Right hindlimb (tissue), 1 donor: ENCODE measurements at regions not wholly inside any gene's neighbourhood (a gene's known extent, or its start where the extent isn't known, plus 50 kb on each side); places are given as distances from the start of the nearest gene placed in this dataset.

Source experiments
- DNase-seq: peaks from one replicate; pipeline ENCODE4 v3.0.0-alpha.2; 2018

DNA sequence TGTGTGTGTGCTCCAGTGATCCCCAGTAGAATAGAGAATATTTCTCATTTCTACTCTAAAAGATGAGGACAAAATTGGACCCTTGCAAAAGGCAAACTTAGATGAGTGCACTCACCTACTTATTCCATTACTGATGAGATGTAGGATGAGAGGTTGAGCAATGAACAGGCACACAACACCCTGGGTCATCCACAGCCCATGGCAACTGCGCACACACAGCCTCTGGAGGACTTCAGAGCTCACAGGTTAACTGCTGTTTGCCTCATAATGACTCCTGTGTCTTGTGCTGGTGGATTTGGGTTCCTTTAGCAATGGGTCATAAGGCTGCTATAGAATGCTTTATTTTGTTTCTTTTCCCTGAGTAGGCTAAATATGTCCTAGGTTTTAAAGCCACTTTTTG is 103.6 kb upstream of the TNFAIP3 start:
- DNase-seq: no peak

DNA sequence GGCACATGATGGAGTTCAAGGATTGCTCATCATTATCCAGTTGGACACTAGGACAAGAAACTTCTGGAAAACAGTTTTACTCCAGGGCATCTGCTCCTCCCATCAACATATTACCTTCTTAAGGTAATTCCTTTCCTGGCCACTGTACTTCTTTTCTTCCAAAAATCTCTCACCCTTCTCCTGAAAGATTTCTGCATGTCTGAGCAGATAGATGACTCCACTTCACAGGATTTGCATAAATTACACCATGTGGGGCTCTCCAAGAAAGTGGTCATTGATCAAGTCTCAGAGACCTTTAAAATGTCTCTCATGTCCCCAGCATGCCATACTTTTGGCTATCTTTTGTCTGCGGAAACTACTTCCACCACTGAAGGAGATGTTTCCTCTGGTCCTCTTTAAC is 103.2 kb upstream of the TNFAIP3 start:
- no peak for DNase-seq

DNA sequence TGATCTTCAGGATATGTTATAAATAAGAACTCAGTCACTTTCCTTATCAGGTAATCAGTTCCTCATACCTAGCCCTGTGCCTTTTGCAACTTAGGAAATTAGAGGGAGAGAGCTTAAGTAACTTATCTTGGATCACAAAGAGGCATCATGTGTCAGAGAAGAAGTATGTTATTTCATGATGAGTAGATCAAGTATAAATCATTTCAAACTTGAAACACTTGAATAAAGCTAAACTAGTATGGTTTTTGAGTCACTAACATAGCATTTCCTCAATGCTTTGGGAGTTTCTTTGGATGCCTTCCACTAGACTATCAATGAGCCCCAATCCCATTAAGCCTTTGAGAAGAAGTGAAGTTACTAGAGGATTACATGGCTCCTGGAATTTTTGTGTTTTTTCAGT is 102.6 kb upstream of the TNFAIP3 start:
- DNase-seq: no peak

DNA sequence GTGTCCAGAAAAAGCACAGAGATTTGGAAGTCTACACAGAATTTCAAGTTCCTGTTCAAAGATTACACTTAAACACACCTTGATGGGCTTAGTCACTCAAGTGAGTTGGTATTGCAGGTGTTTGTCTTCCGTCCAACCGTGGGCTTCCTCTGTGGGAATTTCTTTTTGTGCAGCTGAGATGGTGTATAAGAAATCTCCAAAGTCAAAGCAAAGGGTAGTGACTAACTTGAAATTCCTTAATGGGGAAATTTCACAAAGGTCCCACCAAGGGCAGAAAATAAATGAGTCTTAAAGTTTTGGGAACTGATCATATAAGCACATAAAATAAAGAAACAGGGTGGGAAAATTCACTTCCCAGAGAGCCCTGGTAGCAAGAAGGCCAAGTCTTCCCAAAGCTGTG is 102.0 kb upstream of the TNFAIP3 start:
- DNase-seq: no peak

DNA sequence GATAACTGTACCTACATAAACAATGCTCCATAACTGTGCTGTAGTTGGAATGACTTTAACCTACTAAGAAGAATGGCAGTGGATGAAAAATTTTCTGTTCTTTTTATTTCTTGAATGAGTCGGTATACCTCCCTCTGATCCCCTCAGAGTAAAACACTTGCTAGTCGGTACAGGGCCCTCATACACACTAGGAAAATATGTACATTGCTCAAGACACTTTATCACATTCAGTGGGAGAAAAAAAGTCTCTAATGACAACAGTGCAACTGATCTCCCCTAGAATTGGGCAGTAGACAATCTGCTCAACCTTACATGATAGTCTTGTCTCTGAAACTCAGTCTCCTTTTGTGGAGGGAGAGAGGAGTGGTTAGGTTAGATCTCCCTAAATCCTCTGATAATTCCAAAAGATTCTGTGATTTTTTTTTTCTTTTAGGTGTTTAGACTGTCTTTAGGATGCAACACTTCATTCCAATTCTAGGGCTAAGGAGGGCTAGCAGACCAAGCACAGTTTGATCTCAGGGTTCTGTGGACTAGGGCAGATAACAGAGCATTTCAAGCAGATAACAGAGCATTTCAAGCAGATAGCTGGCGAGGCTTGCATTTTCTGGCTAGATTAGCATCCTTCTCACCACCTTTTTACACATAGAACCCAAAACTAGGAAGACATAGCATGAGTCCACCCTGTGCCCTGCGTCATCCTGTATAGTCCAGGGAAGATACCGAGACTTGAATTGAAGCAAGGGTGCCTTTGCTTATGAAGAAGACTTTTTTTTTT is 100.3 kb upstream of the TNFAIP3 start:
- DNase-seq: no peak

DNA sequence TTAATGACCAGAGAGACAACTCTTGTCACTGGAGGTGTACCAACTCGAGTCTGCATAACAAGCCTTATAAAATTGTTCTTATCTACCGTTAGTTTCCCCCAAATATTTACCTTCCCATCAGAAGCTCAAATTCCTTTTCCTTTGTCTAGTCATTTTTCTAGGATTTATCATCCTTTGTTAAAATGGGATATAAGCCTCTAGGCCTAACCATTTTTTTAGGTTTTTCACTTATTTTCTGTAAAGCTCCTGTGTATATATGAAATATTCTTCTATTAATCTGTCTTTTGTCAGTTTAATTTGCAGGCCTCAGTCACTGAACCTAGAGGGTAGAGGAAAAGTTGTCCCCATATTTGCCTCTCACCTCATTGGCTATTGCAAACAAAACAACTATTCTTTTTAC is 99.6 kb upstream of the TNFAIP3 start:
- no peak for DNase-seq

DNA sequence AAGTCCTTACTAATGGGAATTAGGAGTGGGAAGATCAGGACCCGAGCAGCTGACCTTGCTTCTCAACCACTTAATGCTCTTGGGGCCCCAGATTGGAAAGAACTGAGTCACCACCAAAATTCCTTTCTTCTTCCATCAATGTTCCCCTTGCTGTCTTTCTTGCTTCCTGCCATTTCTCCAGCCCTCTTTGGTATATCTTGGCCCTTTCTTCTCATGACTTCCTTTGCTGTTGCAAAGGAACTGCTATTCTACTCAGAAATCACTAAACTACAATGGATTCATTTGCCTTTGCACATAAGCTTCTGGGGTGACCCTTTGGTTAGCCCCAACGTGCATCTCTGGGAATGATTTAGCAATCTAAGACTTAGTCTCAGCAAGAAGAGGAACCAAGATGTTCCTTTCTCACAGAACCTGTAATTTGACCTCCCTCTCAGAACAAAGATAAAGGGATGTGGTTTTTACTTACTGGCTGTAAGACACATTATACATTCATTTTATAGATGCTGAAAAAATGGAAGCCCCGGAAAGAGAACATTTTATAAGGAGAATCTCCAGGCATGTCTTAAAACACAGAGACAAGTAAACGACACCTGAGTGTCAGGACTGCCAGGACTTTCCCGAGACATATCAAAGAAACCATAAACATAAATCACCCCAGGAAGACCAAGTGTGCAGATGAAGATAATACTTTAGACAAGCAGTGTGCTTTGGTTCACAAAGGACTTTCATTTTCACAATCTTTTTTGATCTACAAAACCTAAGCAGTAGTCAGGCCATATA is 99.0 kb upstream of the TNFAIP3 start:
- no peak for DNase-seq

DNA sequence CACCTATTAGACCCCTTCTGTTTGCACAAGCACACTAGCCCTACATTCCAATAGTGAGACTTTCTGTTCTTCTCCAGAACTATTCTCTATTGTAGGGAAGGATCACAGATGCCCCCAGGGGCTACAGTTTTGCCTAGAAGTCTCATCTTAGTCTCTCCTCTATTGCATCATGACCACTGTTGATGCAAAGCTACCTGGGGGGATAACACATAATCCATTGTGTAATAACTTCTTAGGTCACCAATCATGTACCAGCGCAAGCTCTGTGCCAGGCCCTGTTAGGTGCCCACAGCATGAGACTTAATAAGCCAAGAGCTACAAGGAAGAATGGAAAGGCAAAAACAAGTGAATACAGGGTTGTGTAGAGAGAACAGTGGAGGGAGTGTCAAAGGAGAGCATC is 98.1 kb upstream of the TNFAIP3 start:
- no peak for DNase-seq

DNA sequence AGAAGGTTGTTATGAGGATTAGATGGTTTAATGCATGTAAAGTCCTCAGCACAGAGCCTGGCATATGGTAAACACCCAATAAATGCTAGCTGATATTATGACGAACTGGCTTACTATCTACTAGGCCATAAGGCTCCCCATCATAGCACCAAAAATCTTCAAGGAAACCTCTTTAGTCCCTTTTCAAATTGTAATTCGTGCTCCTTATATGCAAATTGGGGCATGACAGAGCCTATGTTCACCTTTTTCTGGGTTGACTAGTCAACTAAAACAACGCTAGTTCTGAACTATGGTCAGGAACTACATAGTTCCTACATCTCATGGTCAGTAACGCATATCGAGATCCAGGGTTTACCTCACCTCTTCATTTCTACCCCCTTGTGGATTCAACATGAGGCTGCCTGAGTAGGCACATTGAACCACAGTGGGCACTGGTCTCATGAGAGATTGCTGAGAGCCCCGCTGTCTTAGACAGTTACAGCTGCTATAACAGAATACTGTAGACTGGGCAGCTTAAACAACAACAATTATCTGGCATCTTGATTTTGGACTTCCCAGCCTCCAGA is 97.2 kb upstream of the TNFAIP3 start:
- DNase-seq: no peak

DNA sequence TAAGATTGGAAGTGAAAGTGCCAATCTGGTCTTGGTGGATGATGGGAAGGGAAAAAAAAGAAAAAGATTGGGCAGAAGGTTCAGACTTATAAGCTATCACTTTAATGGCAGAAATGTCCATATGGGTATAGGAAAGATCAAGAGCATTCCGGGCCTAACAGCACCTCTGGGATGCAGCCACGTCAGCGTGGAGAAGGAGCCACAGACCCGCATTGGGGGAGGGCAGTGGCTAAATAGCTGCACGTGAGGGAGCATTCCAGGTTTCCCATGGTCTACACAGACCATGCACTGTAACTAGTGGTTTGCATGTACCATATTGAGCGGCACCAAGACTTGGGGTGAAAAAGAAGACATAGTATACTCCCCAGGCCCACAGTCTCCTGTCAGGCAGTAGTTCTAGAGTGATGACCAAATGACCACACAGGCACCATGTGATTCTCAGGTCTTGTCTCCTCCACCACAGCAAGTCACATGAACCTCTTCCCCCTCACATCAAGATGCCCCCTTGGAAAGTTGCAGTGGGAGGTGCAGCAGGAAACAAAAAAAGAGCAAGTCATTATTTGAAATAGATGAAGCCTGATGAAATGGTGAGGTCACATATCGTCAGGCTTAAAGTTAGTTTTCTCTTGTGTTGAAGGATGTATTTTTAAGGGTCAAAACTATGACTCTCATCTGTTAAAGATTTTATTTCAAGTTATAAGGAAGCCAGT is 94.4 kb upstream of the TNFAIP3 start:
- no peak for DNase-seq

DNA sequence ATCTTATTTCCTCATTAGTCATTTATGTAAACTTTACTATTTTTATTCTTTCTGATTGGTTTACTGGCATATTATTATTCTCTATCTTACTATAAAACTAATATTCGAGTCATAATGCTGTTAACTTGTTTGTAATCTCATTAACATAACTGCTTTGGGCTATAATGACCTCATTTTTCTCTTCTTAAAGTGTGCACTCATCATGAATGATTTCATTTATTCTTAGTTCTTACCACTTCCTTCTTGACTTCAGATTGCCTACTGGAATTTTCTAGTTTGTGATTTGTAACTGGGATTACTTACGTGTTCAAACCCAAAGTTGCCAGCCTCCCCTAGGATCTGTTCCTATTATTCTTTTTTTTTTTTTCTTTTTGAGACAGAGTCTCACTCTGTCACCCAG is 91.8 kb upstream of the TNFAIP3 start:
- no peak for DNase-seq

DNA sequence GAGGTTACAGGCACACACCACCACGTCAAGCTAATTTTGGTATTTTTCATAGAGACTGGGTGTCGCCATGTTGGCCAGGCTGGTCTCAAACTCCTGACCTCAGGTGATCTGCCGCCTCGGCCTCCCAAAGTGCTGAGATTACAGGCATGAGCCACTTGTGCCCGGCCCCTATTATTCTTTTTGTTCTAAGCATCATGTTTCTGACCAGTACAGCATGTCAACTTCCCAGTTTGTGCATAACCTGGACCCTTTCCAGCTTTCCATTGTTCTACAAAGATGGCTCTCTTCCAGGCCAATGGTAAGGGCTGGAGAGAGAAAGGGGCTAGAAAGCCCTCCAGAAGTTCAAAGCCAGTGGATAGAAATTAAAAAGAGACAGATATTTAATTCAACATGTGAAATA is 91.3 kb upstream of the TNFAIP3 start:
- DNase-seq: no peak

DNA sequence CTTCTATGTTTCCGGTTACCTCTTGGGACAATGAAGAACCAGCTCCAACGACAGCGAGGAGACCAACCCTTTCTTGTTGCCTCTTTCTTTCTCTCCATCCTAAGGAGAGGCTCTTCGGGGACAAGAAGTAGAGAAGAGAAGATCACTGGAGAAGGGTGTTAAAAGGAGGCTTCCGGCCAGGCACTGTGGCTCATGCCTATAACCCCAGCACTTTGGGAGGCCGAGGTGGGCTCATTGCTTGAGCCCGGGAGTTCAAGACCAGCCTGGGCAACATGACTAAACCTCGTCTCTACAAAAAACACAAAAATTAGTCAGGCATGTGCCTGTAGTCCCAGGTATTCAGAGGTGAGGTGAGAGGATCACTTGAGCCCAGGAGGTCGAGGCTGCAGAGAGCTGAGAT is 90.8 kb upstream of the TNFAIP3 start:
- no peak for DNase-seq

DNA sequence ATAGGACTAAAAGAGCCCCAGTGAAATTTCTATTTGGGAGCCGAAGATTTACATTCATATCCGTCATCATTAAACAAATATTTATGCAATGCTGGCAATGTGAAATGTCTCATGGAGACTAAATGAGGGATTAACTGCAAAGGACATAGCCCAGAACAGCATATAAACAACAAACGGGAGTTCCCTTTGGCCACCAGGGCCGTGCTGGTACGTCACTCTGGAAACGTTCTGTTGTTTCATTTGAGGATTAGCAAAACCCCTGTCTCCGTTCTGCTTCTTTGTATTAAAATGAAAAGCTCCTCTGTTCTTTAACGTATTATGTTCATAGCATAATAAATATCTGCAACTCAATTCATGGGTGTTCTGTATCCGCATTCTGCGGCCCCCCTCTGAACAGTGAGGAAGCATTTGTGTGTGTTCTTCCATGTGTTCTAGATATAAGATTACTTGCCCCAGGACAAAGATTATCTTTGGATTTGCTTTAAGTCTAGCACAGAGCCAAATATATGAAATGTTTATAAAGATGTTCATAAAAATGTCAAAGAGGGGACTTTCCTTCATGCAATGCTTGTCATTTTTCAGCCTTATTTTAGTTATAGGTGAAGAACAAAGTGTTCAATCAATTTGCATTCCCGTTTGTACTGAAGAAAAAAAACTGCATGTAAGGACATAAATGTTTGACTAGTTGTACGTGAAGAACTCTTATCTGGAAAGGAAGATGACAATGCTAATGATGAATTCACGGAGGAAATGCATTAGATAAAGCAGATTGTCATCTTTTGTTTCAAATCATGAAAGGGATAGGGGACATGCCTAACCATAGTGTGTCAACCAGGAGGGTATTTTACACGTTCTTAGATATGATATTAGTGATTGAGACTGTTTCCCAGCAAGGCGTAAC is 90.0 kb upstream of the TNFAIP3 start:
- DNase-seq: peak; percentile 43

DNA sequence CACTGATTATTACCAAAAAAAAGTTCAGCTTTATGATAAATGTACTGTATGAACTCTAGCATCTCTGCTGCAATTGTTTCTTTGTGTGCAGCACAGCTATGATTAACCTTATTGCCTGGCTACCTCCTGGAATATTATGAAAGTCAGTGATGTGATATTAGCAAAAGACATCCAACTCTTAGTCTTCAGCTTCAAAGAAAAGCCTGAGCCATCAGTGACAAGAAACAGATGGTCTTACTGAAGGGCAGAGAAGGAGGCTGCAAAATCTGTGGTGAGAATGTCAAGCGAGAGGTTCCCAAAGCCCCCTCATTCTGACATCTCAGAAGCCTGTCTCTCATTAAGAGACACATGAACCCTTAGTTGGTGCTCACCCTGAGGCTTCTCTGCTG is 89.4 kb upstream of the TNFAIP3 start:
- no peak for DNase-seq

DNA sequence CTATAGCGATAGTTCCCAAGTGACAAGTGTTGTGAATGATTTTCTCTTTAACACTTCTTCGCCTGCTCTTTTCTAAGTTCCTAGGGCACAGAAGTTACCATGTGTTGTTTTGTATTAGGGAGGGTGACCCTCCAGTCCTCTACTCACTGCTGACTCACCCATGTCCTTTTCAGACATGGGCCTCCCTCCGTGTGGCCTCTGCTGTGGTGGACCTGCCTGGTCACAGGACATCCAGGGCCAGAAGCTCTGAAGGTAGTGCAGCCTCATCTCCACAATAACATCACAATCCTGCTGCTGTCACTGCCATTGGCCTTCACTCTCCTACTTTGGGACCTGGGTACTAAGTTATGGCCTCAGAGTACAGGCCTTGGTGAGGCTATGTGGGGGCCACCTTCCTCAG is 87.1 kb upstream of the TNFAIP3 start:
- no peak for DNase-seq

DNA sequence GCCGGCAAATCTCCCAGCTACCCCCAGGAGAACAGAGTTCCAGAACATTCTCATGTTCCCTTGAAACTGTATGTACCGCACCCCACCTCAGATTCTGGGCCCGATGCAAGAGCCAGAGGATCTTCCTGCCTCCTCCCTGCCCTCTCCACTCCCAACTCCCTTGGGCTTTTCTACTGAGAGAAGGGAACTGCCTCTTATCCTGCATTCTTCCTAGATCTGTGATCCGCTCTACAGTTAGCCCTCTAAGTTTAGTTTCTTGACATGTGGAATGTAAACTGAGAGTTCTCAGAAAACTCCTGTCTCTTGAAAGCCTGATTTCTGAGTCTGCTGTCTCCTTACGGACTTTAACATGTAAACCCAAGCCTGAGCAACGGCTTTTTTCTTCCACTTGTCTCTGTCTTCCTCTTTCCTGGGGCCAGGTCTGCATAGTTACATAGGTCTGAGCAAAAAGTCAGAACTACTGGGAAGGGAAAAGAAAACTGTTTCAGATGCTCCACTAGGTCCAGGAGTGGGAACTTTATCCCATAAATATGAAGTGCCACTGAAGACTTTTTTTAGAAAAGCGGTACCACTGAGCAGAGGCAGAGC is 86.5 kb upstream of the TNFAIP3 start:
- no peak for DNase-seq

DNA sequence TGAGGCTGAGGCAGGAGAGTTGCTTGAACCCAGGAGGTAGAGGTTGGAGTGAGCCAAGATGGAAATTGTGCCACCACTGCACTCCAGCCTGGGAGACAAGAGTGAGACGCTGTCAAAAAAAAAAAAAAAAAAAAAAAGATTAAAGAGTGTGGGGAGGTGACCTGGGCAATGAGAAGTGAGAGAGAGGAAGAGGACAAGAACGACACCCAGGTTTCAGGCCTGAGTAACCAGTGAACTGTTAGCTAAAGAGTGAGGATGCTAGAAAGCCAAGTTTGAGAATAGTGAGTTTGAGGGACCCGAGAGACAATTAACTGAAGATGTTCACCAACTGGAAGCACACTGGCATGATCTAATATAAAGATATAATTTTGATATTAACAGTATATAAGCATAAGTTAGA is 85.4 kb upstream of the TNFAIP3 start:
- no peak for DNase-seq

DNA sequence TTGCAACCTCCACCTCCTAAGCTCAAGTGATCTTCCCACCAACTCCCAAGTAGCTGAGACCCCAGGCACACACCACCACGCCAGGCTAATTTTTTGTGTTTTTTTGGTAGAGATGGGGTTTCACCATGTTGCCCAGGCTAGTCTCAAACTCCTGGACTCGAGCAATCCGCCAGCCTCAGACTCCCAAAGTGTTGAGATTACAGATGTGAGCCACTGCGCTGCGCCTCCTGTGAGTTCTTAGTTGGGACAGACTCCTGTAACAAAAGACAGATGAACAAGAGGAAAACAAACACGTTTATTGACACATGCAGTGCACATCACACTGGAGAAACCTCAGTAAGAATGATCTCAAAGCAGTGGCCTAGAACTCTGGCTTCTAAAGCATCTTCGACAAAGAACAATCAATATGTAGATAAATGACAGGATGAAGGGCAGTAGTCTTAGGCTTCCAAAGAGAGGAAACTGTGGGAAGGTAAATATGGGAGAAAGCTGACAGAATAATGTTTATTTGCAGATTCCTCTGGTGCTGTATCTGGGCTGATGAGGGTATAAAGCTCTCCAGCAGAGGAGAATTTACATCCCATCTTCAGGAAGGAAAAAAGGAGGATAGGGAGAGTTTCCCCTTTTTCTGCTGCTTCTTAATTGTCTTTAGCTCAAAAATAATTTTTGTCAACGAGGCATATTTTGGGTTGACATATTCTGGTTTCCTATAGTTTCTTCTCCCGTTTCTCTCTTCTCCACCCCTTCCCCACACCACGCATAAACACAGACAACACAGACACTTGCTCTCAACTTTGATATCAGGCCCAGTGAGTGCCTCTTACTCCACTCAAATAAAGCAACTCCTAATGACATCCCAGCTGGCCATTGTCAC is 84.7 kb upstream of the TNFAIP3 start:
- no peak for DNase-seq

DNA sequence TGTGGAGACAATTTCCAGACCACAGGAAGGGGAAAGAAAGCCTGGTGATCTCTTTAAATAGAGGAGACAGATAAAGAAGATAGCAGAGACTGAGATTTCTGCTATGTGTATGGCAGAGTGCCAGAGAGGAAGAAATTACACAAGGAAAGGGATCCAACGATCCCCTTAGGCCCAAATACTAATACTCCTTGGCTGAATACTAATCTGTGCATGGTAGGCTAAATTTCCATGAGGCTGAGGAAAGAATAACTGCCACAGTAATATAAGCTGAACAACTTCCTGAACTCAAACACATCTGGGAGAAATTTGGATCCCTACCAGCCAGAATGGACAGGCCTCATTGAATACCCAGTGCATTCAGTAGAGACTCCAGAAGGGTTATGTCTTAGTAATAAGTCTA is 83.3 kb upstream of the TNFAIP3 start:
- DNase-seq: peak; percentile 32

DNA sequence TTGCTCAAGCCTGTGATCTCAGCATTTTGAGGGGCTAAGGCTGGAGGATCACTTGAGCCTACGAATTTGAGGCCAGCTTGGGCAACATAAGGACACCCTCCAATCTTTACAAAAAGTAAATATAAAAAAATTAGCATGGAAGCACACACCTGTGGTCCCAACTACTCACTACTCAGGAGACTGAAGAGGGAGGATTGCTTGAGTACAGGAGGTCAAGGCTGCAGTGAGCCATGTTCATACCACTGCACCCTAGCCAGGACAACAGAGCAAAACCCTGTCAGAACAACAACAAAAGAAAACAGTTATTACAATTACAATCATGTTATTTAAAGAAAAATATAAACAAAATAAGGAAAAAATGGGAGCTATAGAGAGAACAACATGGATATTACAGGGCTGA is 82.5 kb upstream of the TNFAIP3 start:
- no peak for DNase-seq
